GM23338 (cell line): ENCODE measurements at regions not wholly inside any gene's neighbourhood (a gene's known extent, or its start where the extent isn't known, plus 50 kb on each side); places are given as distances from the start of the nearest gene placed in this dataset.

Experiments
- ATAC-seq: fragments of 200-7000 bp; cut with Tn5 transposase; 3 replicates; pipeline ENCODE4 v1.9.1; 2020
- DNase-seq: peaks from one replicate; pipeline ENCODE4 v3.0.0-alpha.2; 2015; ENCODE audit warnings: low spot score
- H2AFZ ChIP-seq: fragments of 200-600 bp; sonication (generic); 2 replicates; pipeline ENCODE4 v1.8.0; 2016; ENCODE audit warnings: antibody characterized with exemption, mild to moderate bottlenecking, moderate library complexity
- H3F3A ChIP-seq: fragments of 200-600 bp; sonication (generic); replicated peaks from 2 replicates; pipeline ENCODE4 v1.8.0; 2017; ENCODE audit warnings: antibody characterized with exemption, mixed run types, low read depth
- H3K27ac ChIP-seq: fragments of 200-600 bp; sonication (generic); 2 replicates; pipeline ENCODE4 v1.6.1; 2016; ENCODE audit warnings: low read depth
- H3K27me3 ChIP-seq: fragments of 200-600 bp; sonication (generic); 2 replicates; pipeline ENCODE4 v1.8.0; 2016; ENCODE audit warnings: mild to moderate bottlenecking, mixed run types, moderate library complexity; ENCODE audit not compliant: insufficient read depth
- H3K36me3 ChIP-seq: fragments of 200-600 bp; sonication (generic); 2 replicates; pipeline ENCODE4 v1.8.0; 2016; ENCODE audit warnings: mild to moderate bottlenecking; ENCODE audit not compliant: insufficient read depth
- H3K4me1 ChIP-seq: fragments of 200-600 bp; sonication (generic); 2 replicates; pipeline ENCODE4 v1.8.0; 2016; ENCODE audit warnings: mild to moderate bottlenecking, moderate library complexity; ENCODE audit not compliant: insufficient read depth
- H3K4me2 ChIP-seq: fragments of 200-600 bp; sonication (generic); 2 replicates; pipeline ENCODE4 v1.7.1; 2017; ENCODE audit warnings: mixed run types
- H3K4me3 ChIP-seq: fragments of 200-600 bp; sonication (generic); 2 replicates; pipeline ENCODE4 v1.6.1; 2016; ENCODE audit warnings: mixed run types
- H3K79me2 ChIP-seq: fragments of 200-600 bp; sonication (generic); replicated peaks from 2 replicates; pipeline ENCODE4 v1.8.0; 2017; ENCODE audit warnings: mild to moderate bottlenecking; ENCODE audit not compliant: insufficient read depth
- H3K9me2 ChIP-seq: fragments of 200-600 bp; sonication (generic); 2 replicates; pipeline ENCODE4 v1.8.0; 2017; ENCODE audit not compliant: insufficient read depth
- H4K20me1 ChIP-seq: fragments of 200-600 bp; sonication (generic); replicated peaks from 2 replicates; pipeline ENCODE4 v1.8.0; 2017; ENCODE audit warnings: mild to moderate bottlenecking; ENCODE audit not compliant: insufficient read depth
- H3K27ac Mint-ChIP-seq: 2 replicates; pipeline ENCODE4 v1.8.0; 2020; ENCODE audit warnings: inconsistent platforms, mild to moderate bottlenecking, moderate library complexity, mixed read lengths
- H3K27me3 Mint-ChIP-seq: 3 replicates; pipeline ENCODE4 v1.8.0; 2022; ENCODE audit warnings: low read depth, mild to moderate bottlenecking, moderate library complexity, mixed read lengths, inconsistent platforms; ENCODE audit not compliant: insufficient read depth, poor library complexity
- H3K36me3 Mint-ChIP-seq: 3 replicates; pipeline ENCODE4 v1.8.0; 2021; ENCODE audit warnings: low read depth, mild to moderate bottlenecking, inconsistent platforms, moderate library complexity, mixed read lengths
- H3K4me1 Mint-ChIP-seq: 3 replicates; pipeline ENCODE4 v1.8.0; 2020; ENCODE audit warnings: mild to moderate bottlenecking, inconsistent platforms, mixed read lengths
- H3K4me3 Mint-ChIP-seq: 3 replicates; pipeline ENCODE4 v1.8.0; 2021; ENCODE audit warnings: moderate library complexity, mild to moderate bottlenecking, inconsistent platforms, mixed read lengths
- H3K9me3 Mint-ChIP-seq: 3 replicates; pipeline ENCODE4 v1.8.0; 2020; ENCODE audit warnings: moderate library complexity, mild to moderate bottlenecking, inconsistent platforms, mixed read lengths
- CTCF ChIP-seq, 2 experiments: fragments of 200-600 bp in 1 of 2; sonication (generic) in 1 of 2; conservative IDR thresholded peaks; 2 replicates each; pipeline versions ENCODE4 v1.5.1 to v1.6.1; 2016 to 2017; ENCODE audit warnings: antibody characterized with exemption in 2 of 2, low read depth in 2 of 2, mild to moderate bottlenecking in 2 of 2, moderate library complexity in 1 of 2
- NANOG ChIP-seq: IDR thresholded peaks from 2 replicates; pipeline ENCODE4 v1.6.1; 2016; ENCODE audit warnings: antibody characterized with exemption, borderline replicate concordance
- REST ChIP-seq: IDR thresholded peaks from one replicate; pipeline ENCODE4 v1.6.1; 2018; ENCODE audit warnings: antibody characterized with exemption; ENCODE audit not compliant: unreplicated experiment
- STAT1 ChIP-seq: IDR thresholded peaks from one replicate; pipeline ENCODE4 v1.6.1; 2016; ENCODE audit warnings: antibody characterized with exemption; ENCODE audit not compliant: unreplicated experiment
- ZNF114 ChIP-seq: fragments of 250-450 bp; sonication (Bioruptor Pico); IDR thresholded peaks from 2 replicates; pipeline ENCODE4 v1.5.0; 2020; ENCODE audit warnings: mild to moderate bottlenecking, moderate library complexity
- ZNF331 ChIP-seq: fragments of 250-450 bp; sonication (Bioruptor Pico); IDR thresholded peaks from 2 replicates; pipeline ENCODE4 v1.5.0; 2020; ENCODE audit warnings: low read depth, mild to moderate bottlenecking, moderate library complexity
- ZNF462 ChIP-seq: fragments of 250-450 bp; sonication (Bioruptor Pico); IDR thresholded peaks from 2 replicates; pipeline ENCODE4 v1.5.0; 2020; ENCODE audit warnings: mild to moderate bottlenecking, moderate library complexity

GRCh38 chr11:79747406-79747805 is 306.6 kb upstream of the TENM4 start (continued):
- TF ChIP-seq ZNF462 (CRISPR knock-in tag): no peak
- TF ChIP-seq NANOG: no peak
- no peak for TF ChIP-seq REST
- no peak for TF ChIP-seq ZNF114 (CRISPR knock-in tag)
- TF ChIP-seq STAT1: no peak

DNA sequence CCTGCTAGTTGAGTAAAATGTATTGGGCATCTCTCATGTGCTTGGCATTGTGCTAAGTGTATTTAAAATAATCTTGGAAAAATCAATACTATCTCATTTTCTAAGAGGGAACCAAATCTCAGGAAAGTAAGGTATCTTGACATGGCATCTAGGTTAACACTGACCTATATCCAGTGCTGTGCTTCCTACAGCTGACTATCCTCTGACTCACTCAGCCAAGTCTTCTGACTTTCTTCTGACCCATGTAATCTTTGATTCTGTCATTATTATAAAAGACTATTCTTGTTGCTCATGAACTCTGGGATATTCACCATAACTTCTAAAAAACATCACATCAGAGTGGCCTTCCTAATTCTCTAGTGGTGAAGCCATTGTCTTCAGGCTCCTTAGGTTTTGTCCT is 304.1 kb upstream of the TENM4 start:
- no peaks in the 10 kb centered on the region for H3K4me1 ChIP-seq
- no peak overlapping the region for H2AFZ ChIP-seq
- Mint-ChIP-seq H3K9me3 (no peaks in the 10 kb centered on the region), H3K27me3 (peaks cover 2% of the 10 kb centered on the region), H3K36me3 (no peaks in the 10 kb centered on the region), H3K4me1 (no peaks in the 10 kb centered on the region), H3K4me3 (no peak overlapping the region), H3K27ac (no peak overlapping the region)
- no peaks in the 10 kb centered on the region for H3K79me2 ChIP-seq
- no peak overlapping the region for H3K4me3 ChIP-seq
- no peaks in the 10 kb centered on the region for H3K36me3 ChIP-seq
- no peaks in the 10 kb centered on the region for H3K27me3 ChIP-seq
- no peak overlapping the region for H3K4me2 ChIP-seq
- H3K27ac ChIP-seq: no peak overlapping the region
- no peak for ATAC-seq
- no peak for DNase-seq
- no peaks in the 10 kb centered on the region for H4K20me1 ChIP-seq
- no peaks in the 10 kb centered on the region for H3K9me2 ChIP-seq
- H3F3A ChIP-seq: no peaks in the 10 kb centered on the region
- TF ChIP-seq ZNF331 (CRISPR knock-in tag) (no peak), CTCF (conservative IDR thresholded peaks at IDR 0.05; ENCODE audit: low read depth in 2 of 2) (no peak)
